ENCODE measurements at regions not wholly inside any gene's neighbourhood (a gene's known extent, or its start where the extent isn't known, plus 50 kb on each side); places are given as distances from the start of the nearest gene placed in this dataset.

- no peak for TF ChIP-seq CTCF (IDR thresholded peaks at IDR 0.05; ENCODE audit: insufficient read depth, low read depth, low read length, missing control alignments)
- no peak overlapping the region for H3K4me3 ChIP-seq (ENCODE audit: low read depth, low read length)
- no peak for DNase-seq (ENCODE audit: low read depth)
Measured at GRCh38 chr9:89837934-89838310, 233.1 kb downstream of the GADD45G start.

DNA sequence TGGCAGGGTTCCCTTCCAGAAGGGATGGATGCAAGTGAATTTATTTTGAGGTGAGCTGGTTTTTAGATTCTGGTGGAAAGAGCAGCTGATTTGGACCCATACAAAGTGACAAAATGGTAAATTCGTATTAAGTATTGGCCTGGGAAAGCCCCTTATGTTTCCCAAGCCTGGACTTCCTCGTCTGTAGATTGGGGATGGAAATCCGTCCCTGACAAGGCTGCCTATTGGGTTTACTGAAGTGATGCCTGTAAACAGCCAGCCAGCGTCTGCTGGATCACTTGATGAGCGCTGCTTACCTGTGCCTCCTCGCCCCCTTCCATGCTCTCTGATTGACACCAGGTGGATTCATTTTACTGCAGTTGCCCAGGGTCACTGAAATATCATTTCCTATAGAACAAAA lies 233.8 kb downstream of the GADD45G start:
- DNase-seq (ENCODE audit: low read depth), result no peak
- no peak for TF ChIP-seq CTCF (IDR thresholded peaks at IDR 0.05; ENCODE audit: insufficient read depth, low read depth, low read length, missing control alignments)
- no peak overlapping the region for H3K4me3 ChIP-seq (ENCODE audit: low read depth, low read length)

- no peak for DNase-seq (ENCODE audit: low read depth)
- TF ChIP-seq CTCF (IDR thresholded peaks at IDR 0.05; ENCODE audit: insufficient read depth, low read depth, low read length, missing control alignments), result no peak
Measured at GRCh38 chr9:89839449-89839848, 234.6 kb downstream of the GADD45G start.

GRCh38 chr9:89839952-89840351 lies 235.1 kb downstream of the GADD45G start:
- no peak overlapping the region for H3K4me3 ChIP-seq (ENCODE audit: low read depth, low read length)
- TF ChIP-seq CTCF (IDR thresholded peaks at IDR 0.05; ENCODE audit: insufficient read depth, low read depth, low read length, missing control alignments), result no peak
- DNase-seq (ENCODE audit: low read depth), result no peak

More at GRCh38 chr9:89839449-89839848, 234.6 kb downstream of the GADD45G start:
- no peak overlapping the region for H3K4me3 ChIP-seq (ENCODE audit: low read depth, low read length)

- no peak for DNase-seq (ENCODE audit: low read depth)
- TF ChIP-seq CTCF (IDR thresholded peaks at IDR 0.05; ENCODE audit: insufficient read depth, low read depth, low read length, missing control alignments), result no peak
- H3K4me3 ChIP-seq (ENCODE audit: low read depth, low read length), result no peak overlapping the region
Measured at GRCh38 chr9:89841456-89841855, 236.6 kb downstream of the GADD45G start.

GRCh38 chr9:89842267-89842768 lies 237.5 kb downstream of the GADD45G start:
- no peak for TF ChIP-seq CTCF (IDR thresholded peaks at IDR 0.05; ENCODE audit: insufficient read depth, low read depth, low read length, missing control alignments)
- no peak overlapping the region for H3K4me3 ChIP-seq (ENCODE audit: low read depth, low read length)
- DNase-seq (ENCODE audit: low read depth), result no peak

DNA sequence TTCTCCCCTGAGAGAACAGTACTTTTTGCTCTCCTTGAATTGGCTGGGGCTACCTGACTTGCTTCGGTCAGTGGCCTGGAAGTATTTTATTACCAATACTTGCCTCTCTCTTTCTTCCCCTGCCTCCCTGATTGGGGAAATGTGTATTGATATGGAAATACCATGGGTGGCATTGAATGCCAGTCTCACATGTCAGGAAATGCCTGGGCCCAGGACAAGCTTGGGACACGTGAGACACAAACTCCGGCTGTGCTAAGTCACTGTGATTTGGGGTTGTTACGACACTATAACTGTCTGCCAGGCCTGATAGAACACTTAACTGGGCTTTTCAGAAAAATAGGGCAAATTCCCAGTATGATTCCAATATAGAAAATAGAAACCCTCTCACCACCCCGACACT lies 238.3 kb downstream of the GADD45G start:
- TF ChIP-seq CTCF (IDR thresholded peaks at IDR 0.05; ENCODE audit: insufficient read depth, low read depth, low read length, missing control alignments), result no peak
- DNase-seq (ENCODE audit: low read depth), result no peak
- no peak overlapping the region for H3K4me3 ChIP-seq (ENCODE audit: low read depth, low read length)

Data from GM12865 (cell line).